Esophagus muscularis mucosa (tissue), 4 donors: ENCODE measurements at regions not wholly inside any gene's neighbourhood (a gene's known extent, or its start where the extent isn't known, plus 50 kb on each side); places are given as distances from the start of the nearest gene placed in this dataset.

ENCODE experiments used
- DNase-seq: peaks from one replicate; pipeline ENCODE4 v3.0.0-alpha.2; 2017; ENCODE audit errors: extremely low spot score
- H3K27ac ChIP-seq, 4 donors: fragments of 200-600 bp; sonication (generic); replicated peaks in 1 of 4; 1 replicate in 3 of 4; 2 replicates in 1 of 4; pipeline ENCODE4 v1.5.1; 2016 to 2019; ENCODE audit warnings: mild to moderate bottlenecking in 1 of 4
- H3K27me3 ChIP-seq, 4 donors: fragments of 200-600 bp; sonication (generic); one replicate each; pipeline versions ENCODE4 v1.5.1 to v1.6.0; 2016 to 2019
- H3K36me3 ChIP-seq, 4 donors: fragments of 200-600 bp; sonication (generic); one replicate each; pipeline ENCODE4 v1.5.1; 2016 to 2019
- H3K4me1 ChIP-seq, 4 donors: fragments of 200-600 bp; sonication (generic); one replicate each; pipeline ENCODE4 v1.5.1; 2016 to 2019
- H3K4me3 ChIP-seq, 4 donors: fragments of 200-600 bp; sonication (generic); 1 replicate in 2 of 4; 2 replicates in 2 of 4; pipeline ENCODE4 v1.5.1; 2016 to 2019; ENCODE audit warnings: mild to moderate bottlenecking in 4 of 4, moderate library complexity in 1 of 4
- H3K9me3 ChIP-seq, 4 donors: fragments of 200-600 bp; sonication (generic); 1 replicate in 3 of 4; 2 replicates in 1 of 4; pipeline ENCODE4 v1.5.1; 2016 to 2019
- EP300 ChIP-seq: sonication (generic); formaldehyde crosslinking; IDR thresholded peaks from one replicate; pipeline ENCODE4 v1.6.1; 2017; ENCODE audit warnings: antibody characterized with exemption
- POLR2A ChIP-seq: fragments of 450-650 bp; IDR thresholded peaks from one replicate; pipeline ENCODE4 v1.6.1; 2017; ENCODE audit warnings: antibody characterized with exemption, moderate library complexity, mild to moderate bottlenecking, low read depth
- POLR2AphosphoS5 ChIP-seq, 2 donors: sonication (generic); formaldehyde crosslinking; IDR thresholded peaks; one replicate each; pipeline ENCODE4 v1.6.1; 2017; ENCODE audit warnings: antibody characterized with exemption in 2 of 2
- WGBS: methylation state at CpG from one replicate; pipeline ENCODE4 v1.1.5; 2018; 5-methylcytosine and 5-hydroxymethylcytosine counted together
- intact Hi-C: fragments of 100-400 bp; cut with DNase I; formaldehyde crosslinking; loops from one replicate; pipeline ENCODE4 v1.15.1; 2023
- TF ChIP-seq, protein P1 (sequence below), 3 experiments: fragments of 200-600 bp in 2 of 3; fragments of 450-650 bp in 1 of 3; sonication (generic) in 2 of 3; IDR thresholded peaks; one replicate each; pipeline ENCODE4 v1.5.1; 2017 to 2019; ENCODE audit warnings: antibody characterized with exemption in 3 of 3, mild to moderate bottlenecking in 2 of 3, moderate library complexity in 1 of 3

GRCh38 chr6:92043777-92044176 lies 1375.6 kb downstream of the EPHA7 start:
- Histone ChIP-seq H3K4me3 (no peak overlapping the region), H3K9me3 (no peaks in the 10 kb centered on the region), H3K27me3 (no peaks in the 10 kb centered on the region), H3K36me3 (no peaks in the 10 kb centered on the region), H3K27ac (no peak overlapping the region), H3K4me1 (no peaks in the 10 kb centered on the region)
- TF ChIP-seq, protein P1, sequence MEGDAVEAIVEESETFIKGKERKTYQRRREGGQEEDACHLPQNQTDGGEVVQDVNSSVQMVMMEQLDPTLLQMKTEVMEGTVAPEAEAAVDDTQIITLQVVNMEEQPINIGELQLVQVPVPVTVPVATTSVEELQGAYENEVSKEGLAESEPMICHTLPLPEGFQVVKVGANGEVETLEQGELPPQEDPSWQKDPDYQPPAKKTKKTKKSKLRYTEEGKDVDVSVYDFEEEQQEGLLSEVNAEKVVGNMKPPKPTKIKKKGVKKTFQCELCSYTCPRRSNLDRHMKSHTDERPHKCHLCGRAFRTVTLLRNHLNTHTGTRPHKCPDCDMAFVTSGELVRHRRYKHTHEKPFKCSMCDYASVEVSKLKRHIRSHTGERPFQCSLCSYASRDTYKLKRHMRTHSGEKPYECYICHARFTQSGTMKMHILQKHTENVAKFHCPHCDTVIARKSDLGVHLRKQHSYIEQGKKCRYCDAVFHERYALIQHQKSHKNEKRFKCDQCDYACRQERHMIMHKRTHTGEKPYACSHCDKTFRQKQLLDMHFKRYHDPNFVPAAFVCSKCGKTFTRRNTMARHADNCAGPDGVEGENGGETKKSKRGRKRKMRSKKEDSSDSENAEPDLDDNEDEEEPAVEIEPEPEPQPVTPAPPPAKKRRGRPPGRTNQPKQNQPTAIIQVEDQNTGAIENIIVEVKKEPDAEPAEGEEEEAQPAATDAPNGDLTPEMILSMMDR (IDR thresholded peaks at IDR 0.05), result no peak
- no peak for TF ChIP-seq POLR2A
- no peak for TF ChIP-seq POLR2AphosphoS5 (IDR thresholded peaks at IDR 0.05)
- no peak for TF ChIP-seq EP300
- 74% methylated on average over 3 of the region's 3 CpGs for WGBS
- intact Hi-C loops, result no loop called here
- no peak for DNase-seq

DNA sequence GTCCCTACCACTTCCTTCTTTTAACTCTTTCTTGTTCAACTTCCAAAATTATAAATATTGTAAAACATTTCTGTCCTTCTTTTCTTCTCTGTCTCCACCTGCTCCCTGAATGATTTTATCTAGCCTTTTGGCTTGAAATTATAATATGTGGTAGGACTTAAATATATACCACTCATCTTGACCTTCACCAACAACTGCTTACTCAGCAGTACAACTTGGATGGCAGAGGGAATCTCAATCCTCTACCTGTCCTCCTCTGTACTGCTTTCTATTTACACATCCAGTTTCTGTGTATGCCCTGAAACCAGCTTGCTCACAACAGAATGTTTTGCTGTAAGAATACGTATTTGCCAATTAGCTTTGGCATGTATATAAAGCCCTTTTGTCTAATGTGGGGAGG lies 1392.5 kb downstream of the EPHA7 start:
- no peak overlapping the region for H3K4me3 ChIP-seq
- no peaks in the 10 kb centered on the region for H3K27me3 ChIP-seq
- H3K27ac ChIP-seq, result no peak overlapping the region
- intact Hi-C loops, result no loop called here
- H3K36me3 ChIP-seq, result no peaks in the 10 kb centered on the region
- 85% methylated on average over 1 of the region's 1 CpG for WGBS
- no peak for DNase-seq
- H3K9me3 ChIP-seq, result no peaks in the 10 kb centered on the region
- H3K4me1 ChIP-seq, result no peaks in the 10 kb centered on the region
- TF ChIP-seq POLR2AphosphoS5 (IDR thresholded peaks at IDR 0.05), result no peak
- TF ChIP-seq EP300, result no peak
- TF ChIP-seq, protein P1 (IDR thresholded peaks at IDR 0.05), result no peak
- TF ChIP-seq POLR2A, result no peak

- no peak for DNase-seq
- intact Hi-C loops, result no loop called here
- H3K4me3 ChIP-seq, result no peak overlapping the region
- TF ChIP-seq, protein P1 (IDR thresholded peaks at IDR 0.05), result no peak
- TF ChIP-seq POLR2AphosphoS5 (IDR thresholded peaks at IDR 0.05) (no peak), POLR2A (no peak), EP300 (no peak)
- no peaks in the 10 kb centered on the region for H3K4me1 ChIP-seq
- H3K9me3 ChIP-seq, result no peaks in the 10 kb centered on the region
- 64% methylated on average over 2 of the region's 2 CpGs for WGBS
- H3K27me3 ChIP-seq, result no peaks in the 10 kb centered on the region
- no peak overlapping the region for H3K27ac ChIP-seq
- no peaks in the 10 kb centered on the region for H3K36me3 ChIP-seq
Observed at GRCh38 chr6:92024881-92025280, 1394.5 kb downstream of the EPHA7 start.

DNA sequence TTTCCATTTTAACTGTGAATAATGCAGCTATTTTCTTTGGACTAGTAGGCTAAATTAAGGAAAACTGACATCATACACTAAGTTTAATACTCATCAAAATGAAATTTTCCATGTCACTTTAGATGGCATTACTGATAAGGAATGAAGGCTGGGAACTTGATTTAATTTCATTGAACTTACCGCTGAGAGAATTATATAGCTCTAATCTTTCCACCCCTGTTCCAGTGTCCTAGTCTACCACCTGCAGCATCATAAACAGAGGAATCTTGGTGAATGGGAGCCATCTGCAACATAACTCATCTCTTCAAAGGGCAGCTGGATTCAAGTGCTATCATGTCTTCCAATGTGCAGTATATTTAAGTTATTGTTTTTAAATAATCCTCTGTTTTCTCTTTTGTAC lies 1395.2 kb downstream of the EPHA7 start:
- intact Hi-C loops, result no loop called here
- 67% methylated on average over 1 of the region's 1 CpG for WGBS
- no peak overlapping the region for H3K4me3 ChIP-seq
- DNase-seq, result no peak
- no peaks in the 10 kb centered on the region for H3K4me1 ChIP-seq
- H3K9me3 ChIP-seq, result no peaks in the 10 kb centered on the region
- no peak overlapping the region for H3K27ac ChIP-seq
- no peaks in the 10 kb centered on the region for H3K36me3 ChIP-seq
- no peak for TF ChIP-seq EP300
- TF ChIP-seq, protein P1 (IDR thresholded peaks at IDR 0.05), result no peak
- TF ChIP-seq POLR2AphosphoS5 (IDR thresholded peaks at IDR 0.05), result no peak
- TF ChIP-seq POLR2A, result no peak
- no peaks in the 10 kb centered on the region for H3K27me3 ChIP-seq

- Histone ChIP-seq H3K4me3 (no peak overlapping the region), H3K27me3 (no peaks in the 10 kb centered on the region), H3K9me3 (no peaks in the 10 kb centered on the region), H3K4me1 (no peaks in the 10 kb centered on the region), H3K36me3 (no peaks in the 10 kb centered on the region), H3K27ac (no peak overlapping the region)
- 86% methylated on average over 2 of the region's 2 CpGs for WGBS
- intact Hi-C loops, result no loop called here
- no peak for DNase-seq
- TF ChIP-seq, protein P1 (IDR thresholded peaks at IDR 0.05), result no peak
- no peak for TF ChIP-seq POLR2AphosphoS5 (IDR thresholded peaks at IDR 0.05)
- no peak for TF ChIP-seq POLR2A
- TF ChIP-seq EP300, result no peak
Observed at GRCh38 chr6:92023410-92023966, 1395.9 kb downstream of the EPHA7 start.
